HG03575 (cell line): ENCODE measurements at regions not wholly inside any gene's neighbourhood (a gene's known extent, or its start where the extent isn't known, plus 50 kb on each side); places are given as distances from the start of the nearest gene placed in this dataset.

Experiments
- ATAC-seq: cut with Tn5 transposase; IDR thresholded peaks from one replicate; pipeline ENCODE4 v1.9.1; 2021; ENCODE audit not compliant: unreplicated experiment, insufficient number of reproducible peaks, low FRiP score; ENCODE audit errors: extremely low read depth

DNA sequence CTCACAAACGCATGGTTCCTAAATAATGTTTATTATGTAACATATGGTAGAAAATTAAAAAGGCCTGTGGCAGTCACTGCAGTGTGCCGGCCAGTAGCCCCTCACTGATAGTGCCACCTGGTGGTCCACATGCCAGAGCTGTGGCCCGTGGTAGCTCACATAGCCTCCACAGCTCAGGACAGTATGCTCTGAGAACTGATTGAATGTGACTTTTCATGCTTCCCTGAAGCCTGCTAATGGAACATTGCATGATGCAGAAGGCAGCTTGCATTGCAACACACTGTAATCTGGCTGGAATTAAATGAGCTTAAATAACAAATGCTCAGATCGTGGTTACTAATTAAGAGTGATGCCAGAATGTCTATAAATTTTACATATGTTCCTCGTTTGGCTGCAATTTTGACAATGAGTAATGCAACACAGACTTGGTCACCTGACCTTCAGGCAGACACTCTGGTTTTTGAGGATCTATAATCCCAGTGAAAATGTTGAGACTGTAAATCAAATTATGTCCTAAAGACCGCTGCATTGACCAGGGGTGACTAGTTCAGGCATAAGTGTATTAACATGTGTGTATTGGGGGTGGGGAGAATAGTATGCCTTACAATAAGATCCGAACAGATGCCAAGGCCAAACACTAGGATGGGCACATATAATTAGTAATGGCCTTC lies 566.4 kb downstream of the METTL15 start:
- ATAC-seq, result no peak

DNA sequence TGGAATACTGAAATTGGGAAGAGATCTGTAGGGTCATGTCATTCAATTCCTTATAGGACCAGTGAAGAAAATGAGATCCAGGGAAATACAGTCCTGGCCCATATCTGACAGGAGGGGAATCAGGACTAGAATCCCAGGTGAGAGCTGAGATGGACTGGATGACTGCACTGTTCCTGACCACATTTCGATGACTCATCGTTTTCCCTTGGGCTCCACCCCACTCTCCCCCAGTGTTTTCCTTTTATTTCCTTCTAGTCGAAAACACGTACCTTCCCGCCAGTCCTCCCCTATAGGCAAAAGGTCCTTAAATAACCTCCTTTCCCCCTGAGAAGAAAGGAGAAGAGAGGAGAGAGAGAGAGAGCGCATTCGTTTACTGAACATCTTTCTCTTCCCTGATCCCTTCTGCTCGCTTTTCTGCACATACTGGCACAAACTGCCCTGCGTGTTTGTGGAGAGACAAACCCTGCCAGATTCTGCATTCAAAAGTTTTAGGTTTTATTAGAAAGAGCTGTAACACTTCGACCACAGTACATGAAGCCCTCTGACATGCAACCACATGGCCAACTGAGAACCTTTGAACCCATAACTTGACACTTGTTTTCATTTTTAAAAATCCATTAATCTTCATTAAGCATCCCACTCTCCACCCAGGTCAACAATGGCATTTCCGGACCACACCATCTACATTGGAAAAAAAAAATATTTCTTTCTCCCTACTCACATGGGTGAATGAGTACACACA lies 565.7 kb downstream of the METTL15 start:
- no peak for ATAC-seq

DNA sequence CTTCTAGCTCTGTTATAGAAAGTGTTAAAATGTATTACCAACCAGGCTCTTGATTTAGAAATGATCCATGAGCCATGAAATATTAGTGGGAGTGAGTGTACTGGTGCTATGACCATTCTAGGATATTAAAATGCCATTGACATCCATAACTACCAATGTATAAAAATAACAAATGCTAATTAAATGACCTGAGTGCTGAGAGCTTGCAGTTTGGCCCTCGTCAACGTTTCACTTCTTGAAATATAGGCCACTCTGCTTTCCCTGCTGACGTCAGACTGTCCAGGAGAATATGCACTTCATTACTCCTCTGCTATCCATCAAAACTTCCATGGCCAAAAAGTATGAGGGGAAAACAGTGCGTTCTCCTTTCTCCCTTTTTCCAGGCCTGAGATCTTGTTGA lies 563.1 kb downstream of the METTL15 start:
- no peak for ATAC-seq

DNA sequence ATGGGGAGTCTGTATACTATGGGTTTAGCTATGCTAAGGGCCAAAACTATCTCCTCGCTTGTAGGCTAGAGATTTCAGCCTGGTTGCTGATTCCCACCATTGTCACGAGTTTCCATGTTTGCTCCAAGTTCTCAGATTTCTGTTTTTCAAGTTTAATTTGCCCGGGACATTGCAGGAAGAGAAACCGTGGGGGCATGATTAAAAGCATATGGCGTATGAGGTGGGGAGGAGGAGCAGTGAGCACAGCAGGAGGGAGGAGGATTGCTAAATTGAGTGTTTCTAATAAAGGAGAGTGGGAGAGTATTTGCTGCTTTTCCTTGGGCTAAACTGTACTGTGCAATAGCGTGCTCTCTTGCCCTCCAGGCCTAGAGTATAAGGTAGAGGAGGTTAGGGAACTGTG lies 558.4 kb downstream of the METTL15 start:
- ATAC-seq, result no peak

DNA sequence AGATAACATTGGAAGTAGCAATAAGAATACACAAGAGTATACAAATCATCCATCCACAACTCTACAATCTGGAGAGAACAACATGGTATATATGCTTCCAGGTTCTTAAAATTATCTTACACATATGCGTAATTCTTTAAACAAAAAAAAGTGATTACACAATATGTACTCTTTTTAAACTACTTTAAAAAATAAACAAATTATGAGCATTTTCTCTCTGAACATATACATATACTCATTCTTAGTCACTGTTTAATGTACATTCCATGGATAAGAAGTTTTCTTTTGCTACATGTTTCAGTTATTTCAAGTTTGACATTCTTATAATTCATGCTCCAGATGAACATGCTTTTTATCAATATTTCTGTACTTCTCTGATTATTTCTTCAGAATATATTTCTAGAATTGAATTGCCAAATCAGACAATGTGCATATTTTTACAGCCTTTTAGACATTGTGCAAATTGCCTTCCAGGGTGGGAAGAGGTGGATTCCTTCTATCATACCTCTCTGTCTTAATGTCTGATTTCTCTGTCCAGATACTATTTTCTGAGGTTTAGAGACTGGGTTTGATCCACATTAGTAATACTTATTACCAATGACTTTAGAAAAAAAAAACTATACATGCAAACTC lies 551.6 kb downstream of the METTL15 start:
- ATAC-seq, result no peak

DNA sequence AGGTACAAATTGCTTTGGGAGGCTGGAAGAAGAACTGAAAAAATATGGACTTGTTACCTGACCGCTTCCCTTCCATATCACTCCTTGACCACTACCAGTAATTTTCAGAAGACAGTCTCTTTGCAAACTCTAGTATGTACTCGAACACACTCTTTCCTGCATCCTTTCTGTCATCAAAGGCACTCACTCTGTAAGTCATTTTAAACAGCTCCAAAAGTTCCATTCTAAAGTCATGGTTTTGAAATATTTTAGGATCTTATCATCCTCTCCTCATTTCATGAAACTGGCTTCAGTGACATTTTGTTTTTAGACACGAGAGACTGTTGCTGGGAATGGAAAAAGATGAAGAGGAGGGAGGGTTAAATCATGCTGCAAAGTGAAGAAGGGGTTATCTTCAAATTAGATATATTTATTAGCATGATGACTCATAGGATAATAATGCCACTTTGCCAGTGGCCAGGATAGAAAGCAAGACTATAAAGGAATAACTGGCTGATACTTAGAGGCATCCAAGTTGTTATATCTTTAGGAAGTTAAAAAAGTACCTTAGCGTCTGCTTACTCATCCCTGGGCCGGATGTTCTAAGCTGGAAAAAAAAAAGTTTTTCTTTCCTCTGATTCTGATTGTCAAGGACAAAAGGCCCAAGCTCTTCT lies 549.3 kb downstream of the METTL15 start:
- no peak for ATAC-seq

- no peak for ATAC-seq
These were observed 546.0 kb downstream of the METTL15 start for GRCh38 chr11:28654191-28654590.

DNA sequence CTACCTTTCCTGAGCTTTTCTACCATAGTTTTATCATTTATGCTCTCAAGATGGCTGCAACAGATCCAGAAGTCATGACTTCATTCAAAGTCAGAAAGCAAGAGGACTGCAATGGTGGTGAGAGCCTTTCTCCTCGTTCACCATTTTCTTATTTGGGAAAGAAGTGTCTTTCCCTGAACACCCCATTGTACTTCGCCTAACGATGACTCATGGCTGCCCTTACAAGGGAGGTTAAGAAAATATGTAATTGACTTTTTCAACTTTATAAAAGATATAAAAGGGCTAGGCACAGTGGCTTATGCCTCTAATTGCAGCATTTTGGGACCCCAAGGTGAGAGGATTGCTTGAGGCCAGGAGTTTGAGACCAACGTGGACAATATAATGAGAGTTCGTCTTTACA lies 541.7 kb downstream of the METTL15 start:
- no peak for ATAC-seq

DNA sequence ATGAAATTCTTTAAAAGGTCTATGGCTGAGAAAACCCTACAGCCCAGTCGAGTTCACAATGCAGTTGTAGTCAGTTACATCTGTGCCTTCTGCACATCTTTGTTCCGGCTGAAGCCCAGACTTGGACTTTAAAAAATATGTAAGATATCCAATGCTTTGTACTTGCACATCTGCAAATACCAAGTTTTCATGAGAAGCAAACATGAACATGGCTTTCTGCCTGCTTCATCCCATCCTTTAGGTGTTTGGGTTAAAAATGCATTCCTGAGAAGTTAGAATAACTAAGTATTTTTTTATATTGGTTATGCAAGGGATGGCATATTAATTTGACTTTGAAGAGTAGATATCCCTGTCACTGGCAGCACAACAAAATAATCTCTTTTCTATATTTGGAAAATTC lies 528.4 kb downstream of the METTL15 start:
- ATAC-seq, result no peak

- ATAC-seq, result no peak
These were observed 527.8 kb downstream of the METTL15 start for GRCh38 chr11:28636033-28636432.

DNA sequence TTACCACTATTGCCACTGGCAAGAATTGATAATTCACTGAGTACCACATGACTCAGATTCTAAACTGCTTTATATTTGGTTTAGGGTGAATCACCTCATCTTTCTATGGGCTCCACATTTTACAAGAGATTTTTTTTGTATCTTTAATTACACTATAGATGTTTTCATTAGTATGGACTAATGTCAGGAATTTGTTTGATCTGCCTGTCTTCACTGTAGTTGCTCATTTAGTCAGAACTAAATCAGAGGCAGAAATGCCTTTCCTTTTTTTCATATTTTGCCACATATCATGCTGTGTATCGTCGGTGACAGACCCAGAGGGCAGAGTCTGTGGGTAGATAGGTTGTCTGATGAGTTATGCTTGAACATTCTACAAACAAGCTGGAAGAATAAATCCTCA lies 524.1 kb downstream of the METTL15 start:
- ATAC-seq, result no peak

DNA sequence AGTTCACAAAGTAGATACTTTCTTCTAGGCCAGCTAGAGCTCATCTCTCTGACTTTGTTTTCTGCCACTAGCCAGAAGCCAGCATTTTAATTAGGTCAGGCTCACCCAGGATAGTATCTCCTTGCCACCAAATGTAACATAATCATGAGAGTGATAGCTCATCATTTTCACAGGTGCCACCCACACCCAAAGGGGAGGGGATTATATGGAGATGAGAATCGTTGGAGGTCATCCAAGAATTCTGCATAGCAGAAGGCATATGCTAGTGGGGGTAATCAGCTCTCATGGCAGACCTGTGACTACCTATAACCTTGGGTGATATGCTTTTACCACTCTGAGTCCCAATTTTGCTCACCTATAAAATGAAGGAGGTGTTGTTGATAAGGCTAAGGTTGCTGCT lies 523.0 kb downstream of the METTL15 start:
- ATAC-seq, result no peak

DNA sequence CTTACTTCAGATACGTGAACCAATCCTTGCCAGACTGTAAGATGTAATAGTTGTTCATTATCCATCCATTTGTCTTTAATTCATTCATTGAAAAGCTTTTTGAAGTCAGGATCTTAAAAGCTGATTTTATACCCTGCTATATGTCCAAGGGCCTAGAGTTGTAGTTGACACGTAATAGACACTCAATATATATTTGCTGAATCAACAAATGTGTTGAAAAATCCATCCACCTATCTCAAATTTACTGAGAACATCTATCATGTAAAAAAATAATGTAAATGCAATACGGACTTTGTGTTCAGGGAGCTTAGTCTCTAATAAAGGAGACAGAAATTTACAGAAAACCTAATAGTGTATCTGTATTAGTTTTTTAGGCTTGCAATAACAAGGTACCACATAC lies 521.0 kb downstream of the METTL15 start:
- no peak for ATAC-seq

GRCh38 chr11:28628412-28628811 lies 520.2 kb downstream of the METTL15 start:
- ATAC-seq, result no peak

- ATAC-seq, result no peak
These were observed 519.6 kb downstream of the METTL15 start for GRCh38 chr11:28627690-28628255.

DNA sequence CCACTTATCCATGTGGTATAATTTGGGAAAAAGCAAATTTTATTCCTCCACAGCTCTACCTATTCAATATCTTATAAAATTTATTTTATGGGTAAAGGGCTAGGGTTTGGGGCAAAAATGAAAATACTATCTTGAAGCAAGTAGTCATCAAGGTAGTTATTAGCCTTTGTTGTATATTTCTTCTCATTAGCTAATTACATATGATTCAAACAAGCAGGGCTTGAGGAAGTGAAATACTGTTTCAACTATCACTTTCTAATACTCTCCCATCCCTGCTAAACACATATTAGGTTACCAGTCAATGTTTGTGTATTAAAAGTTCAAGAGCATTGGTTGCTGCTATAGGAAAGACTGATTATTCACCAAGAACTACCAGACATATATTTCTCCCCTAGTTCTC lies 517.3 kb downstream of the METTL15 start:
- ATAC-seq, result no peak

DNA sequence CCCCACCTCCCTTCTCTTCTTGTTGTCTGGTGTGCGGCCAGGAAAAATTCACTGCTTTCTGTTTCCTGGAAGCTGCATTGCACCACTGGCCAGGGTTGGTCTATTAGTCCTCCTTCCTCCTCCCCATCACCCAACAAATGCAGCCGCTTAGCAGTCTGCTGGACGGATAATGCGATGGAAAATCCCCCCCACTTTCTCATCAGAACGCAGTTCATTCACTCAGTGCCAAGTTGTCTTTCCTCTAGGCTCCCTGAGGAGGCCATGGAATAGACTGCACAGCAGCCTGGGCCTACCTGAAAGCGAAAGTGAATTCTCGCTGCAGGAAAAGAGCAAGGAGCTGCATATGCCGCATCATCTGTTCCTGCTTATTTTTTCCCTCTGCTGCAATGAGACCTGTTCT lies 513.6 kb downstream of the METTL15 start:
- no peak for ATAC-seq

DNA sequence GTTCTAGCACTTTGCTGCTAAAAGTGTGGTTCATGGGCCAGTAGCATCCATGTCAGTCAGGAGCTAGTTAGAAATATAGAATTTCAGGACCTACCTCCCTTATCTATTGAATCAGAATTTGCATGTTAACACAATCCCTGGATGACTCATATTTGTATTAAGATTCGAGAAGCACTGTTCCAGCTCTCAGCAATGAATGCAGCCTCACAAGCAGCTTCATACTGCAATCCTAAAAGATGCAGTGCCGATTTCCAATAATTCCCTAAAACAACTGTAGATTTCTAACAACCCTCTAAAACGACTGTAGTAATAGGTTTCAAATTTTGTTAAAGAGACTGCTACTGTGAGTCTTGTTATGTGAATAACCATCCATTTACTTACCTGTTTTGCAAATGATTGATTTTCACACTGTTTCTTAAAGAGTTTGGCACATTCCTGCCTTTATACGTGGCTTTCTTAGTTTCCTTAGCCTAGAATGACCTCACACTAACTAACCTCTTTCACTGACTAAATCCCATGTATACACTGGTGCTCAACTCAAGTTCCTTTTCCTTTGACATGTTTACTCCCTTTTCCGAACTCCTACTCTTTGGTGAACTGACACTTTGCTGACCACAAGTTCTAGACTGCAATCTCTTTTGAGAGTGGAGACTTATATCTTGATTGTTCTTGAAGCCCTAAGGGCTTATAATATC lies 511.8 kb downstream of the METTL15 start:
- ATAC-seq, result no peak

GRCh38 chr11:28618416-28618815 lies 510.2 kb downstream of the METTL15 start:
- ATAC-seq, result no peak
